GM21825 (cell line): ENCODE measurements at regions not wholly inside any gene's neighbourhood (a gene's known extent, or its start where the extent isn't known, plus 50 kb on each side); places are given as distances from the start of the nearest gene placed in this dataset.
"Not testable (repeated sequence)": the region's sequence is repeated elsewhere in the genome, so short reads cannot be mapped to it uniquely, and the experiment has no call there.

Experiments used
- ATAC-seq: cut with Tn5 transposase; IDR thresholded peaks from one replicate; pipeline ENCODE4 v1.9.1; 2021; ENCODE audit warnings: mild to moderate bottlenecking, moderate library complexity; ENCODE audit not compliant: unreplicated experiment

DNA sequence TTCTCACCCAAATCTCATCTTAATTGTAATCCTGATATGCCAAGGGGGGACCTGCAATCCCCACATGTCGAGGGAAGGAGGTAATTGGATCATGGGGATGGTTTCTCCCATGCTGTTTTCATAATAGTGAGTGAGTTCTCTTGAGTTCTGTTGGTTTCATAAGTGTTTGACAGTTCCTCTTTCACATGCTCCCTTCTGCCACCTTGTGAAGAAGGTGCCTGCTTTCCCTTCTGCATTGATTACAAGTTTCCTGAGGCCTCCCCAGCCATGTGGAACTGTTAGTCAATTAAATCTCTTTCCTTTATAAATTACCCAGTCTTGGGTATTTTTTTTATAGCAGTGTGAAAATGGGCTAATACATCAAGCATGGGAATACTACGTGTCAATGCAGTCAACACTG is 925.0 kb upstream of the MAN1A1 start:
- no peak for ATAC-seq

DNA sequence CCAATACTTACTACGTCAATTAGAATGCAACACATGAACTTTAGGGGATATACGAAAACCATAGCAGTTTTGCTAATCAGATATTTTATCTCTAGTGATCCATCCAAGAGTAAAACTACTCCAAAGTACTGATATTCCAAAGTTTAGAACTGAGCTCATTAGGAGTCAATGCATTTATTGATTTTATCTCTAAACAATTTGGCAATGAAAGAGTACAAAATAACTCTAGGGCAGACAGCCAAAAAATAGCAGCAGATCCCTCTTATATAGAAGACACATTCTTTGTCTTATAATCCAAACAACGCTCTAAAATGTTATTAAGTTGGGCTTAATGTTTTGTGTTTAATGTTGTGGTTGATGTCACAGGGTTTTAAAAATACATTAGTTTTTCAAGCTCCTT is 923.9 kb upstream of the MAN1A1 start:
- ATAC-seq, result no peak

DNA sequence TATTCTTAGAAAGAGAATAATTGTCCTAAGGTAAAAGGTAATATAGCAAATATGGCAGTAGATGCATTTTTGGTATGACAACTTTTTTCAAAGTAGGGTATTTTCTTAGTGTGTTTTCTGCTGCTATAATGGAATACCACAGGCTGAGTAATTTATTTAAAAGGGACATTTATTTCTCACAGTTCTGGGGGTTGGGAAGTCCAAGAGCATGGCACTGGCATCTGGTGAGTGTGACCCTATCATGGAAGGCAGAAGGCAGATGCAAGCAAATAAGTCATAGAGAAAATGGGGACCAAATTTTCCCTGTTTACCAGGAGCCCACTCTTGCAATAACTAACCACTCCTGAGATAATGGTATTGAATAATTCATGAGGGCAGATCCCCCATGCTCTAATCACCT is 922.5 kb upstream of the MAN1A1 start:
- no peak for ATAC-seq

DNA sequence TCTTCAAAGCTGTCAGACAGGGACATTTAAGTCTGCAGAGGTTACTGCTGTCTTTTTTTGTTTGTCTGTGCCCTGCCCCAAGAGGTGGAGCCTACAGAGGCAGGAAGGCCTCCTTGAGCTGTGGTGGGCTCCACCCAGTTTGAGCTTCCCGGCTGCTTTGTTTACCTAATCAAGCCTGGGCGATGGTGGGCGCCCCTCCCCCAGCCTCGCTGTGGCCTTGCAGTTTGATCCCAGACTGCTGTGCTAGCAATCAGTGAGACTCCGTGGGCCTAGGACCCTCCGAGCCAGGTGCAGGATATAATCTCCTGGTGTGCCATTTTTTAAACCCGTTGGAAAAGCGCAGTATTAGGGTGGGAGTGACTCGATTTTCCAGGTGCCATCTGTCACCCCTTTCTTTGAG is 918.7 kb upstream of the MAN1A1 start:
- ATAC-seq, result not testable (repeated sequence)

DNA sequence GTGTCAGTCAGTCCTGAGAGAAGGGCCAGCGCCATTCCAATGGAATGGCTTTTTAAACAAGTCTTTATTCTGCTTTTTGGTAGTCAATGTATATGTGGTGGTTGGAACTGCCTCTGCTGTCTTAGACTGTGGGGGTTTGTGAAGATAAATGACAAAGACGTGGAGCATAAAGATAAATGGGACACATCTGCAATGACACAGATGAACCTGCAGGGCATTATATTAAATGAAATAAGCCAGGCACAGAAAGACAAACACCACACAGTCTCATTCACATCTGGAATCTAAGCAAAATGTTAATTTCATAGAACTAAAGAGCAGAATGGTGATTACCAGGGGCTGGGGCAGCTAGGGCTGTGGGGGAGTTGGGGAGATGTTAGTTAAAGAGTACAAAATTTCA is 912.8 kb upstream of the MAN1A1 start:
- no peak for ATAC-seq

DNA sequence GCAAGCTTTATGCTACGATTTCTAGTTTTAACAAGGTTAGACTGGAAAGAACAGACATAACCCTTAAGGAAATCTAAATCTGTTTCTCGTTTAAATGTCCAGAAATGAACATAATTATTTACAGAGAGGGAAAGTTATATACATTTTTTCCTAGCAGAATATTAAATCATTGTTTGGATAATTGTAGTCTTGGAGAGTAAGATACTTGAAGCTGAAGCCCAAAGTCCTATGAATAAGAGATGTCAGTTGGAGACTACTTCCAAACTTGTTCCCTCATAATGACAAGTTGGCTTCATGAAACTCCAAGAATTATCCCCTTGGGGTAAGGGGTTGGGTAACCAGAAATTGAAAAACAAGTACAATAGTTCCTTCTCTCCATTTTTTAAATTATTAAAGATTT is 911.1 kb upstream of the MAN1A1 start:
- ATAC-seq, result no peak

DNA sequence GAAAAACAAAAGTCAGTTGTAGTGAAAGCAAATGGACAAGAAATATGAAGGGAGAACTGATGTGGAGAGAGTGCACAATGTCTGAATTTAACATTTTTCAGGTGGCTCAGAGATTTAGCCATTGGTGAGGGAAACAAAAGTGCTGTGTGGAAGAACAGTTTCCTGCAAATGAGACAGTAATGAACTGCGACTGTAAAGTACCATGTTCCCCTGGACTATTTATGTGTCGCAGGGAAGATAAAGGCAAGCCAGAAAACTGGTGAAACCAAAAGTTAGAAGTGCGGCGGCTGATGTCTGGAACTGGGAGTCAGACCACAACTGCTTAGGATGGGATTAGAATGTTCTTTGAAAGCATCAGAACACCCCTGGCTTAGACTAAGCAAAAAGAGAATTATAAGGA is 905.1 kb upstream of the MAN1A1 start:
- ATAC-seq, result no peak

DNA sequence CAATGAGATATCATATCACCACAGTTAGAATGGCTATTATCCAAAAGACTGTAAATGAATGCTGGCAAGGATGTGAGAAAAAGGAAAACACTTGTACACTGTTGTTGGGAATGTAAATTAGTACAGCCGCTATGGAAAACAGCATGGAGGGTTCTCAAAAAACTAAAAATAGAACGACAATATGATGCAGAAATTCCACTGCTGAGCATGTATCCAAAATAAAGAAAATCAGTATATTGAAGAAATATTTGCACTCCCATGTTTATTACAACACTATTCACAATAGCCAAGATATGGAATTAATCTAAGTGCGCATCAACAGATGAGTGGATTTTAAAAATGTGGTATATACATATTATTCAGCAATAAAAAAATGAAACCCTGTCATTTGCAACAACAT is 898.9 kb upstream of the MAN1A1 start:
- no peak for ATAC-seq

DNA sequence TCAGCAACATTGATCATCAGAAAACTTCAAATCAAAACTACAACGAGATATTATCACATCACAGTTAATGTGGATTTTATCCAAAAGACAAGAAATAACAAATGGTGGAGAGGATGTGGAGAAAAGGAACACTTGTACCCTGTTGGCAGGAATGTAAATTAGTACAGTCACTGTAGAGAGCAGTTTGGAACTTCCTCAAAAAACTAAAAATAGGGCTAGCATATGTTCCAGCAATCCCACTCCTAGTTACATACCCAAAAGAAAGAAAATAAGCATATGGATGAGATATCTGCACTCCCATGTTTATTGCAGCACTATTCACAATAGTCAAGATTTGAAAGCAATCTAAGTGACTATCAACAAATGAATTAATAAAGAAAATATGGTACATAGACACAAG is 887.7 kb upstream of the MAN1A1 start:
- ATAC-seq, result no peak

DNA sequence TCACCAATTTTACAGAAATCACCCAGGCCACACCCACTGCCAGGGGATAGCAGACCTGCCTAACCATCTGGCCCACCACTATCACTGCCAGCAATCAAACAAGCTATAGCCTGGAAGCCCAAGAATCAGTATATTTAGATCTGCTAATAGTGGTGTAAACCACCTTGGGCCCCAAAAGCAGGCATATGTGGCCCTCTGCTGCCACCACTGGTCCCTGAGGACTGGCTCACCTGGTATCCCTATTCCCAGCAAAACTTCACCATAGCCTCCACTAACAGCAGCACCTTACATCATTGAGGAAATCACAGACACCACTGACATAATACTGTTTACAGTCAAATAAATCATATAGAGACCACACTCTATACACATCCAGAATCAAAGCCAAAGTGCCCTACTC is 880.4 kb upstream of the MAN1A1 start:
- ATAC-seq, result no peak

DNA sequence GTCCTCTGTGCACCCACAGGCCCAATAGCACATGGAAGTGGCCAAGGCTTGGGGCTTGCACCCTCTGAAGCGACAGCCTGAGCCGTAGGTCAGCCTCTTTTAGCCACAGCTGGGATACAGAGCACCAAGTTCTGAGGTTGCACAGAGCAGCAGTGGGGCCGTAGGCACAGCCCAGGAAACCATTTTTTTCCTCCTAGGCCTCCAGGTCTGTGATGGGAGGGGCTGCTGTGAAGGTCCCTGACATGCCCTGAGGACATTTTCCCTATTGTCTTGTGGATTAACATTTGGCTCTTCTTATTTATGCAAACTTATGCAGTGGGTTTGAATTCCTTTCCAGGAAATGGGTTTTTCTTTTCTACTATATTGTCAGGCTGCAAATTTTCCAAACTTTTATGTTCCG is 878.7 kb upstream of the MAN1A1 start:
- ATAC-seq, result no peak

DNA sequence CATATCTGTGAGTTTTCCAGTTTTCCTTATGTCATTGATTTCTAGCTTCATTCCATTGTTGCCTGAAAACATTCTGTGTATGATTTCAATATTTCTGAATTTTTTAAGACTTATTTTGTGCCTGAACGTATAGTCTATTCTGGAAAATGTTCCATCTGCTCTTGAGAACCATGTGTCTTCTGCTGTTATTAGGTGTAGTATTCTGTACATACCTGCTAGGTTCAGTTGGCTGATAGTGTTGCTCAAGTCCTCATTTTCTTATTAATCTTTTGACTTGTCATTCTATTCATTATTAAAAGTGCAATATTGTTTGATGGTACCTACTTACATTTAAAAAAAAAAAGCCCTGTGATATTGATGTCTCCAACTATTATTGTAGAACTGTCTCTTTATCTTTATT is 869.8 kb upstream of the MAN1A1 start:
- no peak for ATAC-seq

DNA sequence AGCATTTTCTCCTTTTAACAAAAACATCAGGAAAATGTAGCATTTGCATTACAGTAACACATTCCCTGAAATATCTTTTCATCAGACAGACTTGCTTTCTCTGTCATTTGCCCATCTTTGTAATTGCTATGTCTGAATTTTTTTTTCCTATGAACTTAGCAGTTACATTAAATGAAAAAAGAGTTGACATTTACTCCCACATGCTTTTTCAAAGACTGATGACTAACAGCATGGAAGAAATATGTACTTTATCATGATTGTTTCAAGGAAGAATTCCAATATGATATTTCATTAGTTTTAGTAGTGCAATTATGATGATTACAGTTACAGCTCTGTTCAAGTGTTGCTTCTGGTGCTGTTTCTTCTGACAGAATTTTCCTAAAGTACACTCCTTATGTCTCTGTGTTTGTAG is 864.5 kb upstream of the MAN1A1 start:
- ATAC-seq, result no peak

DNA sequence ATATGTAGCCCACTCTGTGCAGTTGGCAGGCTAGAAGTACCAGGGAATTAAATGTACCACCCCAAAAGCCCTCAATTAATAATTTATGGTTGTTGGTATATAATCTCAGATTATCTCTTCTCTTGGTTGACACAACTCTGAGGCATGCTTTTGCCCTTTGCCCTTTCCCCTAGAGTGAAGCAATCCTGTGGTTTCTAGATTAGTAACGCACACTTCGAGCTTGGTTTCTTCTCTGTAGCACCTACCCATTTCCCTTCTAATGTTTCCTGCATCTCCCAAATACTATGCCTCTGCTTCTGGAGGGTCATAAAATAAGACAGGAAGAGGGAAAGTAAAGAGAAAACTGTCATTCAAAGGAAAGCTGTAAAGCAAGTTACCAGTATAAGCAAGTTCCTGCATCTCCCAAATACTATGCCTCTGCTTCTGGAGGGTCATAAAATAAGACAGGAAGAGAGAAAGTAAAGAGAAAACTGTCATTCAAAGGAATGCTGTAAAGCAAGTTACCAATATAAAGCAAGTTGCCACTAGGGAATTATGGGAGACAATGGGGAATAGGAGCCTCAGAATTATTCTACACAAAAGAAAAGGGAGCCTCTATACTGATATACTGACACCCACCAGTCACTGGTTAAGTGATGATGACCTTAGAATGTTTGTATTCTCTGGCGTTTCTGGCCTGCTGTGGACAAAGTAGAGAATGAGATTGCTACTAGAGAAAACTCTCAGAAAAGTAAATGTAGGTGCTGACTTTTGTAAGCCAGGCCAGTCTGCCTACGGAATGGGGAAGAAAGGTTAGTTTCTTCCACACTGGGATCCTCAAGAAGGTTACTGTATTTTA is 862.6 kb upstream of the MAN1A1 start:
- no peak for ATAC-seq

DNA sequence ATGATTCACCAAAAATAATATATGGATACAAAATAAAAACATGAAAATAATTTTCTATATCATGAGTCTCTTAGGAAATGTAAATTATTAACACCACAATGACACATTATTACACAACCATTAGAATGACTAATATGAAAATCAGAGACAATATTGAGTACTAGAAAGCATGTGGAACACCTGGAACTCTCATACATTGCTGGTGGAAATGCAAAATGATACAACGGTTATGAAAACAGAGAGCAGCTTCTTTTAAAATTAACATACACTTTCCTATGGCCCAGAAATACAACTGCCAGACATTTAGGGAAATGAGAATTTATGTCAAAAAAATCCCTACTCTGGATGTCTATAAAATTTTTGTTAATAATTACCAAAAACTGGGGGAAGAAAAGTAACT is 853.3 kb upstream of the MAN1A1 start:
- ATAC-seq, result no peak

DNA sequence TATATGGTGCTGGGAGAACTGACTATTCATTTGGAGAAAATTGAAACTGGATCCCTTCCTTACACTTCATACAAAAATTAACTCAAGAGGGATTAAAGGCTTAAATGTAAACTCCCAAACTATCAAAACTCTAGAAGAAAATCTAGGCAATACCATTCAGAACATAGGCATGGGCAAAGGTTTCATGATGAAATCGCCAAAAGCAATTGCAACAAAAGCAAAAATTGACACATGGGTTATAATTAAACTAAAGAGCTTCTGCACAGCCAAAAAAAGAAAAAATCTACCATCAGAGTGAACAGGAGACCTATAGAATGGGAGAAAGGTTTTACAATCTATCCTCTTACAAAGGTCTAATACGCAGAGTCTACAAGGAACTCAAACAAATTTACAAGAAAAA is 851.3 kb upstream of the MAN1A1 start:
- ATAC-seq, result no peak

DNA sequence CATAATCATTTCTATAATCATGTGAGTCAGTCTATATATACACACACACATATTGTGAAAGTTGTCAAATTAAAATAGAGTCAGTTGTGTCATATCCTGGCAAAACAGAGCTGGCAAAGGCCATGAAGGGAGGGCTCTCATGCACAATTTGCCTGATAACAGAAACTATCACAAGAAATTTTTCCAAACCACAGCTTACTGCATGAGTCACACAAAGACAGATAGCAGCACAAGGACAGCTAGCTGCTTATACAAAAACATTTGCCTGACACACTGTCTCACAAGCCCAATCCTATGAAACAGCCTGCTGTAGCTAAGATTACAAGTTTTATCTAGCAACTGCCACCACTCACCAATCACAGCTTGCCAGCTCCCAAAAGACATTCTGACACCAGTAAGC is 848.5 kb upstream of the MAN1A1 start:
- ATAC-seq, result no peak

DNA sequence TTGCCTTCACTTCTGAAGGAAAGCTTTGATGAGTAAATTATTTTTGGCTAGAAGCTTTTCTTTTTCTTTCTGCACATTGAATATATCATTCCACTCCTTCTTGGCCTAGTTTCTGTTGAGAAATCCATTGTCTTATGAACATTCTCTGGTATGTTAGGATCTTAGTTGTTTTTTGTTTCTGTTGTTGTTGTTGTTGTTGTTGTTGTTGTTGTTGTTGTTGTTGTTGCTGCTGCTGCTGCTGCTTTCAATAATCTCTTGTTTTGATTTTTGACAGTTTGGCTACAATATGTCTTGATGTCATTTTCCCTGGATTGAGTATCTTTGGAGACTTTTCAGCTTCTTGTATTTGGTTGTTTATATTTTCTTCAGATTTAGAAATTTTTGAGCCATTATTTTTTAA is 836.5 kb upstream of the MAN1A1 start:
- ATAC-seq, result no peak

DNA sequence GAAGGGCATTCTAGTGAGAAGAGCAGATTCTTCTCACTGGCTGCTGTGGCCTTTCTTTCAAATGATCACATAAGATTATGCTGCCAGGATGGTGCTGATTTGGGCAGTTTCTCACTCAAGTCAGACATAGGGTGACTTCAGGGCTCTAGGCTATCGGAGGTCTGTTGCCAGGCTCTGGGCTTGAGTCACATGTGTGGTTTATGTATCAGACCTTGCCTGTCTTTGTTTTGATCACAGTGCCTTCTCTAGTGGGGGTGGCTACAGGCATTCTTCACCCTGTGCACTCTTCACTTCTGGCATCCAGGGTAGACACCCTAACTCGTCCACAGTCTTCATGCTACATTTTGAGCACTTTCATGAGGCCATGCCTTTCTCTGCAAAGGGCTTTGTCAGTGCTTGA is 823.7 kb upstream of the MAN1A1 start:
- ATAC-seq, result no peak

DNA sequence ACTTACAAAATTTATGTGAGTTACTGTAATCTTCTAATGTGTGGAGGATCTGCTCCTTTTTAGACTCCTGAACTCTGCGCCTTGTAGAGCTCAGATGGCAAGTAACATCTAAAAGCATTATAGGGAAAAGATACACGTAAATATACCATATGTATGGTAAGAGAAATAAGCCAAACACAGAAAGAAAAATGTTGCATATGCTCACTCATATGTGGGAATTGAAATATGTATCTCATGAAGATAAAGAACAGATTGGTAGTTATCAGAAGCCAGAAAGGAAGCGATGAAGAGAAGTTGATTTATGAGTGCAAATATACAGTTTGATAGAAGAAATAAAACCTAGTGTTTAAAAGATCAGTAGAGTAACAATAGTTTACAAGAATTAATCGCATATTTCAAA is 815.0 kb upstream of the MAN1A1 start:
- no peak for ATAC-seq

DNA sequence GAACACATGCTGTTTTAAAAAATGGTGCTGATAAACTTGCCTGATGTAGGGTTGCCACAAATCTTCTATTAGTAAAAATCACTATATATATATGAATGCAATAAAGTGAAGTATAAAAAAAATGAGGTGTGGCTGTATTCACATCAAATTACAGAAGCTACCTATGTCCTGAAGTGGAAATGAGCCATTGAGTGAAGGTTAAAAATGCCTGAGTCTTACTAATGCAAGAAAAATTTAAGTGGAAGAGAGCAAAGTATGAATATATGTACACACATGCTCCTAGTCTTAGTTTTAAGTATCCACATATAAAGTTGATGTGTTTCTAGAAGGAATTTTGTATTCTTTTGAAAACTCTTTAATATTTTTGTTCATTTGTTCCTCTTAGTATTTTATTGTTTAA is 808.3 kb upstream of the MAN1A1 start:
- ATAC-seq, result no peak

DNA sequence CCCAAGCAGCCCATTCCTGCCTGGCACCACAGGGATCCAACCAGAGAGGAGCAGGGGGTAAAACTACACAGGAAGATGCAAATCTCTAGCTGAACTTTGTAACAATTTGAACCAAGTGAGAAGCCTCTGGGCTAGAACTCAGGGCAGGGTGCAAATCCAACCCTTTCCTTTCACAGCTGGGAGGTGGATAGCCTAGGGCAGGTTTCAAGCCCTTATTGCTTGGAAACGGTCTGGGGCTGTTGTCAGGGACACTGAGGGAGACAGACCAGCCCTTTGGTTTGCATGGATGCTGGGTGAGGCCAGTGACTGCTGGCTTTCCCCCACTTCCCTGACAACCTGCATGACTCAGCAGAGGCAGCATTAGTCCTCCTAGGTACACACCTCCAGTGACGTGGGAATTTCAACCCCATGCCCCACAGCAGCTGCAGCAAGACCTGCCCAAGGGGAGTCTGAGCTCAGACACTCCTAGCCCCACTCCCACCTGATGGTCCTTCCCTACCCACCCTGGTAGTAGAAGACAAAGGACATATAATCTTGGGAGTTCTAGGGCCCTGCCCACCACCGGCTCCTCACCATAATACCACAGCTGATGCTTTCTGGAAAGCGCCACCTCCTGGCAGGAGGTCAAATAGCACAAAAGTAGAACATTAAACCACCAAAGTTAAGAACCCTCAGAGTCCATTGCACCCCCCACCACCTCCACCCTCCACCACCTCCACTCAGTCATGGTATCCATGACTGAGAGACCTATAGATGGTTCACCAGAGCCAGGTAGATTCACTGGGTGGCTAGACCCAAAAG is 797.7 kb upstream of the MAN1A1 start:
- ATAC-seq, result no peak
